GM10266 (cell line): ENCODE measurements at regions not wholly inside any gene's neighbourhood (a gene's known extent, or its start where the extent isn't known, plus 50 kb on each side); places are given as distances from the start of the nearest gene placed in this dataset.

ENCODE experiments used
- DNase-seq: peaks from one replicate; pipeline ENCODE4 v3.0.0; 2012; ENCODE audit errors: extremely low spot score
- TF ChIP-seq, protein P1 (sequence below): IDR thresholded peaks from 2 replicates; pipeline ENCODE4 v1.5.1; 2012; ENCODE audit warnings: mild to moderate bottlenecking, low read depth; ENCODE audit not compliant: control insufficient read depth, insufficient read depth; ENCODE audit errors: missing control alignments

DNA sequence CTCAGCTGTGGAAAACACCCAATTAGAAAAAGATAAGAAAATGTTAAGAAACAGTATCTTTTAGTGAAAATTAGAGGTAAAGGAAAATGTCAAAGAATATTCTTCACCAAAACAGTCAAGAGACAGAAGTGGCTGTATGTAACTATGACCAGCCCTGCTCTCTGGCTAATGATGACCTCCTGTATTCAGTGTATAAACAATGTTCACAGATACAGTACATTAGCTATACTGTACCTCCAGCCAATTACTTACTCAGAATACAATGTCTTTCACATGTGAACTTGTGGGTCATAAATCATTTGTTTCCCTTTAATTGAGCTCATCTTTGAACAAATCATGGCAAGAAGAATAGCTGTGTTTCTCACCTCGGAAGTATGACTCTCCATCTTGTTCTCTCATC is 432.0 kb downstream of the LMO4 start:
- DNase-seq, result no peak
- TF ChIP-seq, protein P1, sequence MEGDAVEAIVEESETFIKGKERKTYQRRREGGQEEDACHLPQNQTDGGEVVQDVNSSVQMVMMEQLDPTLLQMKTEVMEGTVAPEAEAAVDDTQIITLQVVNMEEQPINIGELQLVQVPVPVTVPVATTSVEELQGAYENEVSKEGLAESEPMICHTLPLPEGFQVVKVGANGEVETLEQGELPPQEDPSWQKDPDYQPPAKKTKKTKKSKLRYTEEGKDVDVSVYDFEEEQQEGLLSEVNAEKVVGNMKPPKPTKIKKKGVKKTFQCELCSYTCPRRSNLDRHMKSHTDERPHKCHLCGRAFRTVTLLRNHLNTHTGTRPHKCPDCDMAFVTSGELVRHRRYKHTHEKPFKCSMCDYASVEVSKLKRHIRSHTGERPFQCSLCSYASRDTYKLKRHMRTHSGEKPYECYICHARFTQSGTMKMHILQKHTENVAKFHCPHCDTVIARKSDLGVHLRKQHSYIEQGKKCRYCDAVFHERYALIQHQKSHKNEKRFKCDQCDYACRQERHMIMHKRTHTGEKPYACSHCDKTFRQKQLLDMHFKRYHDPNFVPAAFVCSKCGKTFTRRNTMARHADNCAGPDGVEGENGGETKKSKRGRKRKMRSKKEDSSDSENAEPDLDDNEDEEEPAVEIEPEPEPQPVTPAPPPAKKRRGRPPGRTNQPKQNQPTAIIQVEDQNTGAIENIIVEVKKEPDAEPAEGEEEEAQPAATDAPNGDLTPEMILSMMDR, result no peak

DNA sequence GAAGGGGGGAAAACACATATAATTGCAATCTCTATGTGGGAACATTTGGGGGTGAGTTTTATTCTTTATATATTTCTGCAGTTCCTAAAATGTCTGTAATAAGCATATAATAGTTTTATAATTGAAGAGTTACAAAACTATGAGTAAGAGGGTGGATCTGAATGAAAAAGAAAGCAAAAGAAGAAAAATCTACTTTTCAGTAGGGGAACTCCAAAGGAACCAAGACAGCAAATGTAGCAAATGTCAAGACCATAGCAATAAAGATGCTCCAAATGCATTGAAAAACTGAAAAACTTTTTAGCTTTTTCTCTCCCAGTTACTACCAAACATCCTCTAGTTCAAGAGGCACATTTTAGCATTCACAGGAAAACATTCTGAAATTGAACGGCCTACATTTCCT is 434.8 kb downstream of the LMO4 start:
- DNase-seq, result peak; percentile 8
- TF ChIP-seq, protein P1, result no peak

DNA sequence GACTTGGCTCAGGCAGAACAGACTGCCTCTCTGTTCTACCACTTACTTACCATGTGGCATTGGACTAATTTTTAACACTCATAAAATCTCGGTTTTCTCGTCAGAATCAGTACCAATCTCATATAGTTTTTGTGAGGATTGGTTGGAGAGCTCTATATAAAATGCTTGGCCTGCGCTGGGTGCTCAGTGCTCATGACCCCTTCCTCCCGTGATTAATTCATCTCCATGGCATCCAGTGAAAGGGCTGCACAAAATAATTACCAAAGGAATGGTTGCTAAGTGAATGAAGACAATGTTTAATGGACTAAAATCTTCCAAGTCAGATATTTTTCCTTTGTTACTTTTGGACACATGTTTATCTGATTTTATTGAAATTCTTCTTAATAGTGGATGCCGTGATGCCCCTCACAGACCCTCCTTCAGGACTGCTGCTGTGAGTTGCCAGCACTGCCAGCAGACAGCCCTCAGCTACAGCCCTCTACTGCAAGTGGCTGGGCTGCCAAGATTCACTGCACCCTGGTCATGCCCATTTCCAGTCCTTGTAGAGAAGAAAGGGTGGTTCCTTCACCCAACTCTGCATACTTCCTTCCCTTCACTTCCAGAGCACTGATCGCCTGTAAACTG is 436.5 kb downstream of the LMO4 start:
- no peak for DNase-seq
- TF ChIP-seq, protein P1, result no peak

DNA sequence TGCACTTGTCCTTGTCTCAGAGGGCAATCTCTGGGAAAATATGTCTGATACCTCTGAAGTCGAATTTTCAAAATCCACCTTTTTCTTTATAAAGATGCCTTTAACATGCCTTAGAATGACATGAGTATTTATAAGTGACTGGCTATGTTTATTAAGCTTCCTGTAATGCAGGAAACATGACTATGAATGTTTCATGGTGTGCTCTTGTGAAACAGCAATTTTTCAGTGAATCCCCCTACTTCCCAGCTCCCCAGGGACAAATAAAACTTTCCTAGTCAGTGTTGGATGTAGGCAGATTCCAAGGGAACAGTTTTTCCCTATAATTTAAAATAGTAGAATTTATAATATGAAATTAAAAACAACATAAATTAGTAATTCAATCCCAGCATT is 437.0 kb downstream of the LMO4 start:
- TF ChIP-seq, protein P1, result no peak
- no peak for DNase-seq

DNA sequence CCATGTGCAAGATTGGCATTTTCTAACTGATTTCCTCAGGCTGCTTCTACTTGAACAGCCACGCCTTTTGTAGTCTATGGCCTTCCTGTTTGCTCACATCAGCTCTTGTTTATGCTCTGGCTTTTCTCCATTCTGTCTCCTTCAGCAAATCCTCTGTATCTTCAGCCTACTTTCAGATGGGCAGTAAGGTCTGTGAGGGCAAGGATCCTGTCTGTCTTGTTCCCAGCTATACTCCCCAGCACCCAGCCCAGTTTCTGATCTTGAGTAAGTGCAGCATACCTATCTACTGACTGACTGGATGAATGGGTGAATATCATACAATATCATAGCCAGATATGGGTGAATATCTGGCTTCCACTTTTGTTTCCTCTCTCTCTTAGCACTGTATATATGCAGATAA is 438.1 kb downstream of the LMO4 start:
- TF ChIP-seq, protein P1, result no peak
- DNase-seq, result no peak

DNA sequence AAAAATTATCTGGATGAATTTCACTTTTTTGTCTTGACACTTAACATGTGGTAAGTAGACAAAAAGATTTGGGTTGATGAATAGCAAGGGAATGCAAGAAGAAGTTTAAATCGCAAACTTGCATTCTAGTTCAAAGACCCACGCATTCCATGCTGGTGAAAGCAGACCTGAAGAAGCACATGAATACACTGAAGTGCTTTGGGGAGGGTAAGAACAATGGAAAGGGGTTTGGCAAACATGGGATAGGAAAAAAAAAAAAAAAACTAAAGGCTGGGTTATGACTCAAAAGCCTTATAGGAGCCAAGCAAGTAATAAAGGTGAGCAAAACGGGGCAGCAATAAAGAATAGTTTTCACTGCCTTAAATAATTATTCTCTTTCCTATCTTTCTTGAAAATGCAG is 450.2 kb downstream of the LMO4 start:
- TF ChIP-seq, protein P1, result no peak
- DNase-seq, result no peak

DNA sequence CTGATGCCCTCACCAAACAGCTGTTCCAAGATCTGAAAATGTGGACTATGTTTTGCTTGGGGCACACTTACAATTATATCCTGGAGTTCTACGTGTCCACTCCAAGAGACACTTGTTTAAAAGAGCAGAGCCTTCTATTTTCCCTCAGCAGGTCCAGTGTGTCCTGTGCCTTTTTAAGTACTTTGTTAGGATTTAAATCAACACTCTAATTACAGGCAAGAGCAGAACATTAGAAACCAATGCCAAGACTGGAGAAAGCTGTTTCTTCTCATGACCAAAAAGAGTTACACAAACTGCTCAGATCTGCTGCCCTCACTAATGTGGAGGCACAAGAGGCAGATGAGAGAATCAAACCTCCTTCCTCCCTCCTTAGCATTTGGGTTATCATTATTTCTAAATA is 452.9 kb downstream of the LMO4 start:
- no peak for DNase-seq
- TF ChIP-seq, protein P1, result no peak
